ENCODE measurements at regions not wholly inside any gene's neighbourhood (a gene's known extent, or its start where the extent isn't known, plus 50 kb on each side); places are given as distances from the start of the nearest gene placed in this dataset.

GRCh38 chr11:23123753-23124152 lies 263.5 kb upstream of the CCDC179 start:
- Histone ChIP-seq H3K4me3 (ENCODE audit: low read length) (no peak overlapping the region), H3K4me1 (ENCODE audit: control insufficient read depth, low read length) (no peaks in the 10 kb centered on the region), H3K79me2 (ENCODE audit: control insufficient read depth, low read length) (no peaks in the 10 kb centered on the region), H4K20me1 (ENCODE audit: control insufficient read depth, insufficient read depth, low read depth, low read length) (no peaks in the 10 kb centered on the region), H3K9me2 (replicated peaks; ENCODE audit: control insufficient read depth, low read length) (no peaks in the 10 kb centered on the region), H3K36me3 (ENCODE audit: control insufficient read depth, low read length) (no peaks in the 10 kb centered on the region), H3F3A (ENCODE audit: control insufficient read depth, insufficient read depth) (no peaks in the 10 kb centered on the region), H3K27me3 (ENCODE audit: control insufficient read depth, low read length) (no peaks in the 10 kb centered on the region), H3K9me3 (ENCODE audit: control insufficient read depth, insufficient read depth, low read length) (no peaks in the 10 kb centered on the region), H3K27ac (ENCODE audit: low read depth, low read length) (no peak overlapping the region), H3K4me2 (ENCODE audit: low read length) (no peak overlapping the region)
- TF ChIP-seq EZH2phosphoT487 (IDR thresholded peaks at IDR 0.05; ENCODE audit: borderline replicate concordance, low read length) = no peak
- no peak for TF ChIP-seq CTCF (IDR thresholded peaks at IDR 0.05; ENCODE audit: low read depth, low read length, poor library complexity, severe bottlenecking)

DNA sequence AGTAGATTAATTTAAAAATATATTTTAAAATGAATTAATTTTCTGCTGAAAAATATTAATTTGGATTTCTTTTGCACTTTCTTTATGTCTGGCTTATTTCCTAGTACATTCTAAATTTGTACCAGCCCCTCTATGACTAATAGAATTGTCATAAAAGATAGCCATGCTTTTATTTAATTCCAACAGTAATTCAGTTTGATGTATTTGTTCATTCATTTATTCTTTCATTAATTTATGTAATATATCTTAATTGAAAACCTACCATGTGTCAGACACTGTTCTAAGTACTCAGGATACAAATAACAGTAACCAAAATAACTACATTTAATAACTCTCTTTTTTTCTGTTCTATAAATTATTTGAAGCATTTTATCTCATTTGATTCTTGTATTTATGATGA lies 264.0 kb upstream of the CCDC179 start:
- Histone ChIP-seq H3K27me3 (ENCODE audit: control insufficient read depth, low read length) (no peaks in the 10 kb centered on the region), H3F3A (ENCODE audit: control insufficient read depth, insufficient read depth) (no peaks in the 10 kb centered on the region), H3K79me2 (ENCODE audit: control insufficient read depth, low read length) (no peaks in the 10 kb centered on the region), H3K36me3 (ENCODE audit: control insufficient read depth, low read length) (no peaks in the 10 kb centered on the region), H3K4me3 (ENCODE audit: low read length) (no peak overlapping the region), H3K4me1 (ENCODE audit: control insufficient read depth, low read length) (no peaks in the 10 kb centered on the region), H3K9me2 (replicated peaks; ENCODE audit: control insufficient read depth, low read length) (no peaks in the 10 kb centered on the region), H4K20me1 (ENCODE audit: control insufficient read depth, insufficient read depth, low read depth, low read length) (no peaks in the 10 kb centered on the region), H3K4me2 (ENCODE audit: low read length) (no peak overlapping the region), H3K27ac (ENCODE audit: low read depth, low read length) (no peak overlapping the region), H3K9me3 (ENCODE audit: control insufficient read depth, insufficient read depth, low read length) (no peaks in the 10 kb centered on the region)
- TF ChIP-seq CTCF (IDR thresholded peaks at IDR 0.05; ENCODE audit: low read depth, low read length, poor library complexity, severe bottlenecking) (no peak), EZH2phosphoT487 (IDR thresholded peaks at IDR 0.05; ENCODE audit: borderline replicate concordance, low read length) (no peak)

GRCh38 chr11:23124996-23125395 lies 264.7 kb upstream of the CCDC179 start:
- Histone ChIP-seq H3K9me3 (ENCODE audit: control insufficient read depth, insufficient read depth, low read length) (no peaks in the 10 kb centered on the region), H3K27ac (ENCODE audit: low read depth, low read length) (no peak overlapping the region), H3K27me3 (ENCODE audit: control insufficient read depth, low read length) (no peaks in the 10 kb centered on the region), H3K4me1 (ENCODE audit: control insufficient read depth, low read length) (no peaks in the 10 kb centered on the region), H3K9me2 (replicated peaks; ENCODE audit: control insufficient read depth, low read length) (no peaks in the 10 kb centered on the region), H4K20me1 (ENCODE audit: control insufficient read depth, insufficient read depth, low read depth, low read length) (no peaks in the 10 kb centered on the region), H3K4me3 (ENCODE audit: low read length) (no peak overlapping the region), H3K79me2 (ENCODE audit: control insufficient read depth, low read length) (no peaks in the 10 kb centered on the region), H3K36me3 (ENCODE audit: control insufficient read depth, low read length) (no peaks in the 10 kb centered on the region), H3F3A (ENCODE audit: control insufficient read depth, insufficient read depth) (no peaks in the 10 kb centered on the region), H3K4me2 (ENCODE audit: low read length) (no peak overlapping the region)
- TF ChIP-seq EZH2phosphoT487 (IDR thresholded peaks at IDR 0.05; ENCODE audit: borderline replicate concordance, low read length) (no peak), CTCF (IDR thresholded peaks at IDR 0.05; ENCODE audit: low read depth, low read length, poor library complexity, severe bottlenecking) (no peak)

DNA sequence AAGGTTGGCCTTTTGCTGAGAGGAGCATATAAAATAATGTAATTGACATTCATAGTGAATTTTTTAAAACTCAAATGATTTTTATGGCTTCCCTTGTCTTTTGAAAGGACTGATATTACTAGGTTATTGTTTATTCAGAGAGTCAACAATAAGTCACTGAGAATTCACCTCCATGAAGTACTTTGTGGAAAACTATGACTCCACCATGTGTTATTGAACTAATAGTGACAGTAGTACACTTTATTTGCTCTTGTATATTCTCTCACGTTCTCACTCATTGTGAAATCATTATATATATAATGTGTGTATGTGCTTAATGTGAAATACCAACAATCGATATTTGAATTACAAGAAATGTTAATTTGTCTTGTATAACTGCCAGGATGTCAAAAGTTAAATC lies 267.4 kb upstream of the CCDC179 start:
- Histone ChIP-seq H3K27ac (ENCODE audit: low read depth, low read length) (no peak overlapping the region), H3K4me1 (ENCODE audit: control insufficient read depth, low read length) (no peaks in the 10 kb centered on the region), H3K9me3 (ENCODE audit: control insufficient read depth, insufficient read depth, low read length) (no peaks in the 10 kb centered on the region), H3K36me3 (ENCODE audit: control insufficient read depth, low read length) (no peaks in the 10 kb centered on the region), H3K27me3 (ENCODE audit: control insufficient read depth, low read length) (no peaks in the 10 kb centered on the region), H3K4me3 (ENCODE audit: low read length) (no peak overlapping the region), H3K4me2 (ENCODE audit: low read length) (no peak overlapping the region), H4K20me1 (ENCODE audit: control insufficient read depth, insufficient read depth, low read depth, low read length) (no peaks in the 10 kb centered on the region), H3K9me2 (replicated peaks; ENCODE audit: control insufficient read depth, low read length) (no peaks in the 10 kb centered on the region), H3F3A (ENCODE audit: control insufficient read depth, insufficient read depth) (no peaks in the 10 kb centered on the region), H3K79me2 (ENCODE audit: control insufficient read depth, low read length) (no peaks in the 10 kb centered on the region)
- TF ChIP-seq EZH2phosphoT487 (IDR thresholded peaks at IDR 0.05; ENCODE audit: borderline replicate concordance, low read length) (no peak), CTCF (IDR thresholded peaks at IDR 0.05; ENCODE audit: low read depth, low read length, poor library complexity, severe bottlenecking) (no peak)

Data from DOHH2 (cell line).